A204.1 (cell line): ENCODE measurements at regions not wholly inside any gene's neighbourhood (a gene's known extent, or its start where the extent isn't known, plus 50 kb on each side); places are given as distances from the start of the nearest gene placed in this dataset.
"Not testable (repeated sequence)": the region's sequence is repeated elsewhere in the genome, so short reads cannot be mapped to it uniquely, and the experiment has no call there.

Experiments
- FAIRE-seq: peaks from 2 replicates; lab custom pipeline; 2012; peaks lifted over from hg19 to GRCh38; lab: Jason Lieb, UNC

DNA sequence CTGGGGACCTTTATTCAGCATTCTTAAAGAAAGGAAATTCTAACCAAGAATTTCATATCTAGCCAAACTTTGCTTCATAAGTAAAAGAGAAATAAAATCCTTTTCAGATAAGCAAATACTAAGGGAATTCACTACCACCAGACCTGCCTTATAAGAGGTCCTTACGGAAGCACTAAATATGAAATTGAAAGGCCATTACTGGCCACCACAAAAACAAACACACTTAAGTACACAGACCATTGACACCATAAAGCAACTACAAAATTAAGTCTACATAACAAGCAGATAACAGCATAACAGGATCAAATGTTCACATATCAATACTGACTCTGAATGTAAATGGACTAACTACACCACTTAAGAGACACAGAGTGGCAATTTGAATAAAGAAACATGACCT, 361.4 kb upstream of the POU5F2 start:
- no peak for FAIRE-seq

DNA sequence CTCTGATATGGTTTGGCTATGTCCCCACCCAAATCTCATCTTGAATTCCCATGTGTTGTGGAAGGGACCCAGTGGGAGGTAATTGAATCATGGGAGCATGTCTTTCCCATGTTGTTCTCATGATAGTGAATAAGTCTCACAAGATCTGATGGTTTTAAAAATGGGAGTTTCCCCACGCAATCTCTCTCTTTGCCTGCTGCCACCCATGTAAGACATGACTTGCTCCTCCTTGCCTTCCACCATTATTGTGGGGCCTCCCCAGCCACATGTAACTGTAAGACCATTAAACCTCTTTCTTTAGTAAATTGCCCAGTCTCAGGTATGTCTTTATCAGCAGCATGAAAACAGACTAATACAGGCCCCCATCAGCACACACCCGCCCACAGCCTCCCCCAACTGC, 356.0 kb upstream of the POU5F2 start:
- FAIRE-seq, result not testable (repeated sequence)

GRCh38 chr5:94094793-94095441, 353.5 kb upstream of the POU5F2 start:
- FAIRE-seq, result no peak

DNA sequence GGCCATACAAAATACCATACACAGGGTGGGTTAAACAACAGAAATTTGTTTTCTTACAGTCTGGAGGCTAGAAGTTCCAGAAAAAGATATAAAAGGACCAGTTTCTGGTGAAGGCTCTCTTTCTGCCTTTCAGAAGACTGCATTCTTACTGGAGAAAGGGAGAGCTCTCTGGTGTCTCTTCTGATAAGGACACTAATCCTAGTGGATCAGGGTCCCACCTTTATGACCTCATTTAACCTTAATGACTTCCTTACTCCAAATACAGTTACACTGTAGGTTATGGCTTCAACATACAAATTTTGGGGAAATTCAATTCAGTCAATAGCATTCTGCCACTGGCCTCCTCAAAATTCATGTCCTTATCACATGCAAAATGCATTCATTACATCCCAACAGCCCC, 351.9 kb upstream of the POU5F2 start:
- FAIRE-seq, result no peak

DNA sequence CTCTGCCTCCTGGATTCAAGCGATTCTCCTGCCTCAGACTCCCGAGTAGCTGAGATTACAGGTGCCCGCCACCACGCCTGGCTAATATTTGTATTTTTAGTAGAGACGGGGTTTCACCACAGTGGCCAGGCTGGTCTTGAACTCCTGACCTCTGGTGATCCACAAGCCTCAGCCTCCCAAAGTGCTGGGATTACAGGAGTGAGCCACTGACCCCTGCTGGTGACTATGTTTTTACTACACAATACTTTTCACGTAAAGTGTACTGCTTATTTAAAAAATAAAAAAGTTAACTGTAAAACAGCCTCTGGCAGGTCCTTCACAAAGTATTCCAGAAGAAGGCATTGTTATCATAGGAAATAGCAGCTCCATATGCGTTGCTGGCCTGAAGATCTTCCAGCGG, 345.2 kb upstream of the POU5F2 start:
- not testable (repeated sequence) for FAIRE-seq

DNA sequence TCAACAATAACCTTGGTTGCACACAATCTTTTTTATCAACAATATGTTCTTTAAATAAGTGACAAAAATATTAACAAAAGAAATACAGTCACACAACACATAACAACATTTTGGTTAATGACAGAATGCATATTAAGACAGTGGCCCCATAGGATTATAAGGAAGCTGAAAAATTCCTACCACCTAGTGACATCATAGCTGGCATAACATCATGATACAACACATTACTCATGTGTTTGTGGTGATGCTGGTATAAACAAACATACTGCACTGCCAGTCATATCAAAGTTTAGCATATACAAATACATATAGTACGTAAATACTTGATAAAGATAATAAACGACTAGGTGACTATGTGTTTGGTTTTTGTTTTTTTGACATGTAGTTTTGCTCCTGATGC, 344.8 kb upstream of the POU5F2 start:
- no peak for FAIRE-seq

- no peak for FAIRE-seq
Observed at GRCh38 chr5:94082405-94082804, 341.0 kb upstream of the POU5F2 start.

DNA sequence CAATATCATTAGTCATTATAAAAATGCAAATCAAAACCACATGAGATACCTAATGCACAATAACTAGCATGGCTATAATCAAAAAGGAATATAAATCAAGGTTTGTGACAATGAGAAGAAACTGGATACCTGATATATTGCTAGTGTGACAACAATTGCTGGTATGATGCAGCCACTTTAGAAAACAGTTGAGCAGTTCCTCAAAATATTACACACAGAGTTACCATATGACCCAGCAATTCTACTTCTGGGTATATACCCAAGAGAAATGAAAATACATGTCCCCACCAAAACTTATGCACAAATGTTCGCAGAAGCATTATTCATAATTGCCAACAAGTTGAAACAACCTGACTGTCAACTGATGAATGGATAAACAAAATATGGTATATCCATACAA, 339.7 kb upstream of the POU5F2 start:
- FAIRE-seq, result no peak

- no peak for FAIRE-seq
Observed at GRCh38 chr5:94080390-94080789, 339.0 kb upstream of the POU5F2 start.

GRCh38 chr5:94072116-94072515, 330.7 kb upstream of the POU5F2 start:
- FAIRE-seq, result no peak

- FAIRE-seq, result no peak
Observed at GRCh38 chr5:94066437-94067207, 325.2 kb upstream of the POU5F2 start.

DNA sequence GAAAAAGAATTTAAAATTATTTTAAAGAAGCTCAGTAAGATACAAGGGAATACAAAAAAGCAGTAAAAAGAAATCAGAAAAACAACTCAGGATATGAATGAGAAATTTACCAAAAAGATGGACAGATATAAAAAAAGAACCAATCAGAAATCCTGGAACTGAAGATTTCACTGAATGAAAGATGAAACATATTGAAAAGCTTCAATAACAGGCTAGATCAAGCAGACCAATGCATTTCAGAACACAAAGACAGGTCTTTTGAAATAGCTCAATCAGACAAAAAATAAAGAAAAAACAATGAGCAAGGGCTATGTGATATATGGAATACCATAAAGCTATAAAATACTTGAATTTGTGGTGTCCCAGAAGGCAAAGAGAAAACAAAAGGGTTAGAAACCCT, 322.6 kb upstream of the POU5F2 start:
- FAIRE-seq, result no peak

GRCh38 chr5:94057655-94058054, 316.3 kb upstream of the POU5F2 start:
- FAIRE-seq, result no peak

- FAIRE-seq, result no peak
Observed at GRCh38 chr5:94057217-94057616, 315.8 kb upstream of the POU5F2 start.

- FAIRE-seq, result not testable (repeated sequence)
Observed at GRCh38 chr5:94049307-94049922, 308.0 kb upstream of the POU5F2 start.

- no peak for FAIRE-seq
Observed at GRCh38 chr5:94045839-94046782, 304.7 kb upstream of the POU5F2 start.

GRCh38 chr5:94043311-94043710, 301.9 kb upstream of the POU5F2 start:
- no peak for FAIRE-seq

DNA sequence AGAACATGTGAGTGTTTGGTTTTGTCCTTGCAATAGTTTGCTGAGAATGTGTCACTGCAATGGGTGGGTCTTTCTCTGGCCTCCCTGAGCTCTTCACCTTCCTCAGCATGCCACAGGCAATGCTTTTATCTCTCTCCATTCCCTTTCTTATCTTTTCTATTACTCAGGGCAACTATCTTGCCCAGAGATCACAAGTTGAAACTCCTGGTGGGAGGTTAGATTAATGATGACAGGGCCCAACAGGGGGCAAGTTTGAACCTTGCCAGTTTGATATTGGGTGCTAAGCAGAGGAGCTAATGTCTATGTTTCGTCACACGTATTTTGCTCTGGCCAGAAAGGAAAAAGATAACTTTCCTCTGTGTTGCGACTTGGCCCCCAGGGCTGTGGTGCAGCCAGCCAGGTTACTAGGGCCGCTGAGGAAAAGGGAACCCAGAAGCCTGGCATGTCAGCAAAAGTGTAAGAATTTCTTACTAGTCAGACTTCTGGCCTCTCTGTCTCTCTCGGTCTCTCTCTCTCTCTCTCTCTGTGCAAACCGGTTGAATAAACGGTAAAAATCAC, 299.3 kb upstream of the POU5F2 start:
- FAIRE-seq, result no peak

GRCh38 chr5:94039101-94039500, 297.7 kb upstream of the POU5F2 start:
- no peak for FAIRE-seq

- FAIRE-seq, result no peak
Observed at GRCh38 chr5:94031631-94032030, 290.2 kb upstream of the POU5F2 start.

DNA sequence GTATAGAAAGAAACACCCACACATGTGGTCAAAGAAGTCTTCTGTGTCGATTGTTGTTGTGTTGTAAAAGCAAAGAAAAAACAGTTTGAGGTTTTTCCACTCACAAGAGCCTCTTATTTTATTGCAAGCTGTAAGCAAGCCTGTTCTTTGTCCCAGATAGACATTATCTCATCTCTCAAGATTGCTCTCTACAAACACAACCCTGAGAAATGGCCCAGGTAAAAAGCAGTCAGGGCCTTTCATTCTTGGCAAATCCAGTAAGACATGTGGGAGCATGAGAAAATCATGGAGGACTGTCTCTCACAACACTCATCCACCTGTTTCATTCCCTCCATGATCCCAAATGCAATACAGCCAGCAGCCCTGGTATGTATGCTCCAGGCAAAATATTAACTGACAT, 286.6 kb upstream of the POU5F2 start:
- no peak for FAIRE-seq

DNA sequence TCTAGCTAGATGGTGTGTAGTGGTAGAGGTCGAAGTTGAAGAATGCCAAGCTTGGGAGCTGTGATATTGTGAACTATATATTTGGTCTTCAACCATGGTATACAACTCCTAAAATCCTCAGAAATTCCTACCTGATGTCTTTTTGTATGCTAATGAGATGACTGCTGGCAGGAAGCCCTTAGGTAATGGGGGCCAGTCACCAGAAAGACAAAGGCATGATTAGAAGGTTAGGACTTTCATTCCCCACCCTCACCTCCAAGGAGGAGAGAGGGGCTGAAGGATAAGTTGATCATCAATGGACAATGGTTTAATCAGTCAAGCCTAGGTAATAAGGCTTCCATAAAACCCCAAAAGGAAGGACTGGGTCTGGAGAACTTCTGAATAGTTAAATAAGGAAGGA, 285.7 kb upstream of the POU5F2 start:
- no peak for FAIRE-seq
